Body of pancreas (tissue), 4 donors: ENCODE measurements at regions not wholly inside any gene's neighbourhood (a gene's known extent, or its start where the extent isn't known, plus 50 kb on each side); places are given as distances from the start of the nearest gene placed in this dataset.

Experiments used
- CTCF ChIP-seq, 7 experiments: fragments of 450-650 bp in 4 of 7; fragments of 200-600 bp in 3 of 7; sonication (generic) in 3 of 7; IDR thresholded peaks; one replicate each; pipeline ENCODE4 v1.5.1; 2016 to 2019; ENCODE audit warnings: antibody characterized with exemption in 7 of 7
- POLR2A ChIP-seq, 3 donors: fragments of 450-650 bp; IDR thresholded peaks; one replicate each; pipeline ENCODE4 v1.6.1; 2016; ENCODE audit warnings: antibody characterized with exemption in 3 of 3, mild to moderate bottlenecking in 2 of 3

- TF ChIP-seq CTCF (IDR thresholded peaks at IDR 0.05) (no peak), POLR2A (IDR thresholded peaks at IDR 0.05) (no peak)
Observed at GRCh38 chr1:87263785-87264184, 64.9 kb upstream of the LMO4 start.
